HUES64 (cell line): ENCODE measurements at regions not wholly inside any gene's neighbourhood (a gene's known extent, or its start where the extent isn't known, plus 50 kb on each side); places are given as distances from the start of the nearest gene placed in this dataset.
"Not testable (repeated sequence)": the region's sequence is repeated elsewhere in the genome, so short reads cannot be mapped to it uniquely, and the experiment has no call there.

Experiments
- H3K27ac ChIP-seq: 2 replicates; pipeline ENCODE4 v1.7.0; 2013; ENCODE audit warnings: low read depth, low read length, inconsistent platforms
- H3K27me3 ChIP-seq: 2 replicates; pipeline ENCODE4 v1.6.1; 2013; ENCODE audit warnings: mild to moderate bottlenecking, low read length; ENCODE audit not compliant: insufficient read depth
- H3K36me3 ChIP-seq: 2 replicates; pipeline ENCODE4 v1.6.1; 2013; ENCODE audit warnings: mild to moderate bottlenecking, low read length; ENCODE audit not compliant: insufficient read depth
- H3K4me1 ChIP-seq: 2 replicates; pipeline ENCODE4 v1.6.1; 2013; ENCODE audit warnings: mild to moderate bottlenecking, low read length, moderate library complexity; ENCODE audit not compliant: insufficient read depth
- H3K4me3 ChIP-seq: 2 replicates; pipeline ENCODE4 v1.5.1; 2013; ENCODE audit warnings: mild to moderate bottlenecking, low read length, moderate library complexity
- H3K9ac ChIP-seq: 2 replicates; pipeline ENCODE4 v1.6.1; 2013; ENCODE audit warnings: mild to moderate bottlenecking, low read depth, low read length
- H3K9me3 ChIP-seq: 2 replicates; pipeline ENCODE4 v1.6.1; 2013; ENCODE audit warnings: low read depth, low read length; ENCODE audit not compliant: insufficient read depth
- whole genome bisulfite sequencing: fragments of 150-250, 120-280 bp; methylation state at CpG from one replicate; pipeline ENCODE4 v1.1.7; 2013; ENCODE audit warnings: missing lambda C conversion rate; 5-methylcytosine and 5-hydroxymethylcytosine counted together

GRCh38 chr2:111493720-111494078 lies 373.0 kb downstream of the BCL2L11 start:
- peak overlapping the region; percentile 35; the same call in 1 of the 2 replicates for H3K4me3 ChIP-seq
- not testable (repeated sequence) for H3K27me3 ChIP-seq, H3K27ac ChIP-seq, H3K9me3 ChIP-seq, H3K9ac ChIP-seq, H3K36me3 ChIP-seq, H3K4me1 ChIP-seq
- WGBS, result 42% methylated on average over 5 of the region's 5 CpGs

GRCh38 chr2:111494288-111494980 lies 373.7 kb downstream of the BCL2L11 start:
- not testable (repeated sequence) for H3K9me3 ChIP-seq, H3K27me3 ChIP-seq, H3K4me1 ChIP-seq, H3K36me3 ChIP-seq
- peak overlapping the region; percentile 65; the same call in 1 of the 2 replicates for H3K27ac ChIP-seq
- peak overlapping the region; percentile 42; the same call in 1 of the 2 replicates for H3K4me3 ChIP-seq
- 30% methylated on average over 4 of the region's 14 CpGs for WGBS
- H3K9ac ChIP-seq, result peak overlapping the region; percentile 52; the same call in 1 of the 2 replicates

- H3K9me3 ChIP-seq, H3K36me3 ChIP-seq, H3K27me3 ChIP-seq, H3K4me1 ChIP-seq: not testable (repeated sequence)
- no CpG with 5 or more reads among the region's 7 CpGs for WGBS
- H3K27ac ChIP-seq, result peak overlapping the region; percentile 65; the same call in 1 of the 2 replicates
- peak overlapping the region; percentile 52; the same call in 1 of the 2 replicates for H3K9ac ChIP-seq
- H3K4me3 ChIP-seq, result peak overlapping the region; percentile 42; the same call in 1 of the 2 replicates
These were observed 374.2 kb downstream of the BCL2L11 start for GRCh38 chr2:111494981-111495315.

- not testable (repeated sequence) for H3K4me1 ChIP-seq, H3K9ac ChIP-seq, H3K4me3 ChIP-seq, H3K36me3 ChIP-seq, H3K27me3 ChIP-seq, H3K9me3 ChIP-seq
- 42% methylated on average over 2 of the region's 2 CpGs for WGBS
- peak overlapping the region; percentile 70; the same call in 1 of the 2 replicates for H3K27ac ChIP-seq
These were observed 374.9 kb downstream of the BCL2L11 start for GRCh38 chr2:111495636-111496035.

GRCh38 chr2:111496176-111496575 lies 375.5 kb downstream of the BCL2L11 start:
- 100% methylated on average over 1 of the region's 2 CpGs for WGBS
- H3K4me1 ChIP-seq, H3K27me3 ChIP-seq, H3K9ac ChIP-seq, H3K4me3 ChIP-seq, H3K36me3 ChIP-seq, H3K9me3 ChIP-seq: not testable (repeated sequence)
- peak overlapping the region; percentile 70; the same call in 1 of the 2 replicates for H3K27ac ChIP-seq

- H3K4me1 ChIP-seq, H3K4me3 ChIP-seq, H3K27me3 ChIP-seq, H3K36me3 ChIP-seq, H3K9ac ChIP-seq, H3K9me3 ChIP-seq, H3K27ac ChIP-seq: not testable (repeated sequence)
- WGBS, result no CpG with 5 or more reads among the region's 5 CpGs
These were observed 376.1 kb downstream of the BCL2L11 start for GRCh38 chr2:111496860-111497259.

GRCh38 chr2:111497270-111497669 lies 376.6 kb downstream of the BCL2L11 start:
- not testable (repeated sequence) for H3K27ac ChIP-seq

GRCh38 chr2:111500536-111501062 lies 379.9 kb downstream of the BCL2L11 start:
- not testable (repeated sequence) for H3K4me1 ChIP-seq, H3K36me3 ChIP-seq, H3K9me3 ChIP-seq, H3K4me3 ChIP-seq, H3K27me3 ChIP-seq, H3K27ac ChIP-seq, H3K9ac ChIP-seq
- WGBS, result 83% methylated on average over 2 of the region's 3 CpGs

More at GRCh38 chr2:111497270-111497669, 376.6 kb downstream of the BCL2L11 start:
- not testable (repeated sequence) for H3K4me1 ChIP-seq, H3K9ac ChIP-seq, H3K27me3 ChIP-seq, H3K4me3 ChIP-seq, H3K9me3 ChIP-seq, H3K36me3 ChIP-seq
- 100% methylated on average over 2 of the region's 2 CpGs for WGBS

GRCh38 chr2:111503844-111504570 lies 380.0 kb downstream of the ANAPC1 start:
- not testable (repeated sequence) for H3K27me3 ChIP-seq, H3K27ac ChIP-seq, H3K9ac ChIP-seq, H3K9me3 ChIP-seq, H3K4me1 ChIP-seq, H3K4me3 ChIP-seq, H3K36me3 ChIP-seq
- WGBS, result no CpG with 5 or more reads among the region's 5 CpGs

- 100% methylated on average over 1 of the region's 2 CpGs for WGBS
- not testable (repeated sequence) for H3K9me3 ChIP-seq, H3K4me1 ChIP-seq, H3K27ac ChIP-seq, H3K9ac ChIP-seq, H3K36me3 ChIP-seq, H3K4me3 ChIP-seq, H3K27me3 ChIP-seq
These were observed 379.4 kb downstream of the ANAPC1 start for GRCh38 chr2:111504571-111504942.

GRCh38 chr2:111505267-111505666 lies 378.7 kb downstream of the ANAPC1 start:
- H3K9ac ChIP-seq, H3K4me1 ChIP-seq, H3K36me3 ChIP-seq, H3K27me3 ChIP-seq, H3K27ac ChIP-seq, H3K4me3 ChIP-seq, H3K9me3 ChIP-seq: not testable (repeated sequence)
- 48% methylated on average over 2 of the region's 5 CpGs for WGBS
